Hepatocyte (in vitro differentiated cells): ENCODE measurements at regions not wholly inside any gene's neighbourhood (a gene's known extent, or its start where the extent isn't known, plus 50 kb on each side); places are given as distances from the start of the nearest gene placed in this dataset.

Experiments
- DNase-seq: peaks from one replicate; pipeline ENCODE4 v3.0.0-alpha.2; 2016; ENCODE audit warnings: low spot score
- H2AFZ ChIP-seq: fragments of 200-600 bp; sonication (generic); 2 replicates; pipeline ENCODE4 v1.6.0; 2016; ENCODE audit warnings: antibody characterized with exemption, mild to moderate bottlenecking
- H3K27ac ChIP-seq: fragments of 200-600 bp; sonication (generic); 2 replicates; pipeline ENCODE4 v1.5.1; 2016; ENCODE audit warnings: mild to moderate bottlenecking
- H3K27me3 ChIP-seq: fragments of 200-600 bp; sonication (generic); 2 replicates; pipeline ENCODE4 v1.6.1; 2016
- H3K36me3 ChIP-seq: fragments of 200-600 bp; sonication (generic); replicated peaks from 2 replicates; pipeline ENCODE4 v1.5.1; 2016; ENCODE audit warnings: low read depth; ENCODE audit not compliant: insufficient read depth
- H3K4me1 ChIP-seq: fragments of 200-600 bp; sonication (generic); 2 replicates; pipeline ENCODE4 v1.5.1; 2016; ENCODE audit warnings: mild to moderate bottlenecking, moderate library complexity; ENCODE audit not compliant: insufficient read depth
- H3K4me2 ChIP-seq: fragments of 200-600 bp; sonication (generic); 2 replicates; pipeline ENCODE4 v1.6.0; 2016
- H3K4me3 ChIP-seq: fragments of 200-600 bp; sonication (generic); 2 replicates; pipeline ENCODE4 v1.5.1; 2016; ENCODE audit warnings: mild to moderate bottlenecking
- H3K79me2 ChIP-seq: fragments of 200-600 bp; sonication (generic); 2 replicates; pipeline ENCODE4 v1.6.0; 2017; ENCODE audit warnings: mild to moderate bottlenecking
- H3K9me2 ChIP-seq: fragments of 200-600 bp; sonication (generic); replicated peaks from 2 replicates; pipeline ENCODE4 v1.6.0; 2017; ENCODE audit warnings: mild to moderate bottlenecking; ENCODE audit not compliant: insufficient read depth
- H3K9me3 ChIP-seq: fragments of 200-600 bp; sonication (generic); 2 replicates; pipeline ENCODE4 v1.5.1; 2016; ENCODE audit warnings: low read depth, mild to moderate bottlenecking
- H4K20me1 ChIP-seq: fragments of 200-600 bp; sonication (generic); 2 replicates; pipeline ENCODE4 v1.6.0; 2016; ENCODE audit warnings: mild to moderate bottlenecking; ENCODE audit not compliant: insufficient read depth, poor library complexity, severe bottlenecking
- EZH2 ChIP-seq: fragments of 200-600 bp; sonication (generic); IDR thresholded peaks from 2 replicates; pipeline ENCODE4 v1.6.1; 2016; ENCODE audit warnings: antibody characterized with exemption, mild to moderate bottlenecking, borderline replicate concordance
- EZH2phosphoT487 ChIP-seq: fragments of 200-600 bp; sonication (generic); IDR thresholded peaks from one replicate; pipeline ENCODE4 v1.6.1; 2018; ENCODE audit warnings: antibody characterized with exemption, mild to moderate bottlenecking, low read depth, moderate library complexity; ENCODE audit not compliant: unreplicated experiment, severe bottlenecking
- whole genome bisulfite sequencing: methylation state at CpG from one replicate; pipeline ENCODE4 v1.1.6; 2016; ENCODE audit warnings: low lambda C conversion rate; ENCODE audit errors: missing lambda C conversion rate; 5-methylcytosine and 5-hydroxymethylcytosine counted together
- TF ChIP-seq, protein P1 (sequence below): fragments of 200-600 bp; sonication (generic); IDR thresholded peaks from 2 replicates; pipeline ENCODE4 v1.5.1; 2016; ENCODE audit warnings: antibody characterized with exemption, mild to moderate bottlenecking; ENCODE audit not compliant: poor library complexity

DNA sequence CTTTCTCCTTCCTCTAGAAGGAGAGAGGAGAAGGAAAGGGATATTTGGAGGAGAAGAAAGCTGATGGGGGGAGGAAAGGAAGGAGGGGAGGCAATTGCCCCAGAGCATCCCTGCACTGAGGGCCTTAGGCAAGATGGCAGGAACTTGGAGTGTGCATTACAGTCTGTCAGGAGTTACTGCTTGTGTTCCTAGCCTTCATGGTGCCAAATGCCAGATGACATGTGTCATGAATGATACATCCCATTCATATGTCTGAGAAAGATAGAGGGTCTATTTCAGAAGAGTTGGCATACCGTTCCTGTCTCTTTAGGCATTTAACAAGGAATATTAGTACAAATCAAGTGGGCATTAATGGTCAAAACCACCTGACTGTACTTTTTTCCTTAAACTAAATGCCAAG, 232.1 kb upstream of the NT5C1B start:
- TF ChIP-seq EZH2phosphoT487 = no peak
- TF ChIP-seq EZH2 = no peak
- TF ChIP-seq, protein P1, sequence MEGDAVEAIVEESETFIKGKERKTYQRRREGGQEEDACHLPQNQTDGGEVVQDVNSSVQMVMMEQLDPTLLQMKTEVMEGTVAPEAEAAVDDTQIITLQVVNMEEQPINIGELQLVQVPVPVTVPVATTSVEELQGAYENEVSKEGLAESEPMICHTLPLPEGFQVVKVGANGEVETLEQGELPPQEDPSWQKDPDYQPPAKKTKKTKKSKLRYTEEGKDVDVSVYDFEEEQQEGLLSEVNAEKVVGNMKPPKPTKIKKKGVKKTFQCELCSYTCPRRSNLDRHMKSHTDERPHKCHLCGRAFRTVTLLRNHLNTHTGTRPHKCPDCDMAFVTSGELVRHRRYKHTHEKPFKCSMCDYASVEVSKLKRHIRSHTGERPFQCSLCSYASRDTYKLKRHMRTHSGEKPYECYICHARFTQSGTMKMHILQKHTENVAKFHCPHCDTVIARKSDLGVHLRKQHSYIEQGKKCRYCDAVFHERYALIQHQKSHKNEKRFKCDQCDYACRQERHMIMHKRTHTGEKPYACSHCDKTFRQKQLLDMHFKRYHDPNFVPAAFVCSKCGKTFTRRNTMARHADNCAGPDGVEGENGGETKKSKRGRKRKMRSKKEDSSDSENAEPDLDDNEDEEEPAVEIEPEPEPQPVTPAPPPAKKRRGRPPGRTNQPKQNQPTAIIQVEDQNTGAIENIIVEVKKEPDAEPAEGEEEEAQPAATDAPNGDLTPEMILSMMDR = no peak
- H3K27ac ChIP-seq = no peak overlapping the region
- H3K4me1 ChIP-seq = peaks cover 17% of the 10 kb centered on the region
- DNase-seq = no peak
- H3K9me3 ChIP-seq = no peaks in the 10 kb centered on the region
- H4K20me1 ChIP-seq = no peaks in the 10 kb centered on the region
- H3K79me2 ChIP-seq = no peaks in the 10 kb centered on the region
- H3K4me2 ChIP-seq = no peak overlapping the region
- H3K9me2 ChIP-seq = no peaks in the 10 kb centered on the region
- no peaks in the 10 kb centered on the region for H3K27me3 ChIP-seq
- H3K36me3 ChIP-seq = no peaks in the 10 kb centered on the region
- no peak overlapping the region for H3K4me3 ChIP-seq
- H2AFZ ChIP-seq = no peak overlapping the region
- 91% methylated on average over 1 of the region's 1 CpG for WGBS

DNA sequence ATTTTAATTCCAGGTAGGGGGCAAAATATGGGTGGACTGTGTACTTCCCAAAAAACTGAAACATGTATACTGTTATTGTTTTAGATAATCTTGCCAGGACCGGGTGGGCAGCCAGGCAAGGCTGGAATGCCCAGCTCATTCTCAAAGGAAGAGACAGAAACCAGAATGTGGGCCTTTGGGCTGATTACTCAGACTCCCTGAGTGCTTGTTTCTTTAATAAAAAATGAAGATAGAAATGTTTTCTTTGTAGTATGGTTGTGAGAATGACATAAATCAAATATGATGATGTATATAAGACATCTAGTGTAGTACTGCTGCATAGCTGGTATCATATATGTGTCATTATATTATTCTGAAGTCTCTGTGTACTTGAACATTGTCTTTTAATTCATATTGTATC, 231.6 kb upstream of the NT5C1B start:
- H3K4me2 ChIP-seq = no peak overlapping the region
- TF ChIP-seq EZH2 (no peak), EZH2phosphoT487 (no peak)
- TF ChIP-seq, protein P1 = no peak
- H3K9me2 ChIP-seq = no peaks in the 10 kb centered on the region
- WGBS = 52% methylated on average over 1 of the region's 1 CpG
- no peak for DNase-seq
- H3K4me3 ChIP-seq = no peak overlapping the region
- H3K79me2 ChIP-seq = no peaks in the 10 kb centered on the region
- no peaks in the 10 kb centered on the region for H3K36me3 ChIP-seq
- no peaks in the 10 kb centered on the region for H3K27me3 ChIP-seq
- H3K4me1 ChIP-seq = peaks cover 17% of the 10 kb centered on the region
- H4K20me1 ChIP-seq = no peaks in the 10 kb centered on the region
- H3K9me3 ChIP-seq = no peaks in the 10 kb centered on the region
- H2AFZ ChIP-seq = no peak overlapping the region
- H3K27ac ChIP-seq = no peak overlapping the region

DNA sequence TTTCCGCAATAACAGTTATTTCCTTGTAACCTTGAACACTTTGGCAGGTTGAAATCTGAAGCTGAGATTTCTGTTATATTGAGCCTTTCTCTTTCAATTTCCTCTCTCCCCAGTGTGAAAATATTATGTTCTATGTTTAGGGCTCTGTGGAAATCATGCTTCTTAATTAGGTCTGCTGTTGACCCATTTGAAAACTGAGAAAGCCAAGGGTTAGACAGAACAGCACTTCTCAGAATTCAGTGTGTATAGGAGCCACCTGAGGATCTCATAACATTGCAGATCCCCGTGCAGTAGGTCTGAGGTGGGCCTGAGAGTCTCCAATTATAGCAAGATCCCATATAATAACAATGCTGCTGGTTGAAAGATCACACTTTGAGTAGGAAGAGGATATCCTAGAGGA, 230.2 kb upstream of the NT5C1B start:
- DNase-seq = no peak
- WGBS = 79% methylated on average over 2 of the region's 2 CpGs
- no peak overlapping the region for H3K4me2 ChIP-seq
- H3K4me1 ChIP-seq = peaks cover 5% of the 10 kb centered on the region
- H3K79me2 ChIP-seq = no peaks in the 10 kb centered on the region
- H3K27ac ChIP-seq = no peak overlapping the region
- no peaks in the 10 kb centered on the region for H3K9me3 ChIP-seq
- H4K20me1 ChIP-seq = no peaks in the 10 kb centered on the region
- no peaks in the 10 kb centered on the region for H3K27me3 ChIP-seq
- H3K9me2 ChIP-seq = no peaks in the 10 kb centered on the region
- H3K4me3 ChIP-seq = no peak overlapping the region
- no peaks in the 10 kb centered on the region for H3K36me3 ChIP-seq
- no peak overlapping the region for H2AFZ ChIP-seq
- no peak for TF ChIP-seq EZH2phosphoT487
- TF ChIP-seq EZH2 = no peak

DNA sequence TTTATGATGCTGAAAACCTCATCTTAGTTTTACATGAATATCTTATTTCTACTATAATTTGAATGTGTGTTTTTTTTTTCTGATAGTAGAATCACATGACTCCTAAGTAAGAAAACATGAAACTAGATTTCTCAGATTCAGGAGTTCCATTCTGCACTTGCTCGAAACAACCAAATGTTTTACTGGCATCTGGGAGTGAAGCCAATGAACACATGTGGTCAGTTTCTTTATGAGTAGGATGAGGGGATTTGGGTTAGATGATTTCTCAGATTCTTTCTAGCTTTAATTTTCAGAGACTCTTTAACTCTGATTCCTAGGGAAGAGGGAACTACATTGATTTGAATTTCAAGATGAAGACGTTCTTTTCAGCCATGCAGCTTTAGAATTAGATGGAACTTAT, 225.0 kb upstream of the NT5C1B start:
- Histone ChIP-seq H3K4me1 (no peaks in the 10 kb centered on the region), H2AFZ (no peak overlapping the region), H3K4me2 (no peak overlapping the region), H3K79me2 (no peaks in the 10 kb centered on the region), H4K20me1 (no peaks in the 10 kb centered on the region), H3K9me2 (no peaks in the 10 kb centered on the region), H3K27ac (no peak overlapping the region), H3K4me3 (no peak overlapping the region), H3K27me3 (no peaks in the 10 kb centered on the region), H3K36me3 (no peaks in the 10 kb centered on the region), H3K9me3 (no peaks in the 10 kb centered on the region)
- DNase-seq = no peak
- TF ChIP-seq EZH2 (no peak), EZH2phosphoT487 (no peak)
- TF ChIP-seq, protein P1 = no peak
- 70% methylated on average over 2 of the region's 2 CpGs for WGBS
